ENCODE measurements at regions not wholly inside any gene's neighbourhood (a gene's known extent, or its start where the extent isn't known, plus 50 kb on each side); places are given as distances from the start of the nearest gene placed in this dataset.
"Not testable (repeated sequence)": the region's sequence is repeated elsewhere in the genome, so short reads cannot be mapped to it uniquely, and the experiment has no call there.

DNA sequence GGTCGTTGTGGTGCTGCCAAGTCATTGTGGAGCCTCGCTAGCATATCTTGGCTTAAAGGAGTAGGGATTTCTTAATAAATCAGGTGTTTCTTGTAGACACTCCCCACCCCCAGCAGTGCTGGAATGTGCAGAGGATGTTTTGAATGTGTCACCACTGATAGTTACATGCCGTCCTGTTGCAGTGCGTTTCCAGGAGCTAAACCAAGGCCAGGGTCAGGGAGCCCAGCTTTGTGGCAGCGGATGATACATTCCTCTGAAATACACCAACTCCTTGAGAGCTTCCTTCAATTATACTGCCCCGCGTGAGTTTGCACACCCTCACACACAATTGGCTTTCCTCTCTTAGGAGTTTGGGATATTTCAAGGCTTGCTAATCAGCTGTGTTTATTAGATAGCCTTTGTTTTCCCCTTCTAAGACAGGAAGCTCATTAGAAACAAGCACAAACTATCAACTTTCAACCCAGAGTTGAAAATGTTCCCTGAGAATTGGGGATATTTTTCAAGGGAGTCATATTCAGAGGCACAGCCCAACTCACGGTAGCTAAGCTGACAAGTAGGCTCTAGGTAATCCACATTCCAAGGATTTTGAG, 154.9 kb downstream of the C12orf75 start:
- no peaks in the 10 kb centered on the region for H3K4me1 Mint-ChIP-seq
- Histone ChIP-seq H3K9me3 (ENCODE audit: control insufficient read depth in 2 of 3, low read length in 3 of 3) (no peaks in the 10 kb centered on the region), H3K4me1 (ENCODE audit: control insufficient read depth in 2 of 2, insufficient read depth in 2 of 2, low read length in 2 of 2) (no peaks in the 10 kb centered on the region), H3K4me3 (ENCODE audit: low read length) (no peak overlapping the region), H3K27ac (ENCODE audit: low read depth, low read length) (no peak overlapping the region), H3K36me3 (ENCODE audit: control insufficient read depth in 2 of 3, insufficient read depth in 3 of 3, low read length in 3 of 3) (no peaks in the 10 kb centered on the region), H3K27me3 (ENCODE audit: control insufficient read depth in 2 of 2, insufficient read depth in 2 of 2, low read length in 2 of 2) (no peaks in the 10 kb centered on the region)
- no peak overlapping the region for H3K27ac Mint-ChIP-seq
- CTCF ChIA-PET, result no interaction called here
- no peaks in the 10 kb centered on the region for H3K36me3 Mint-ChIP-seq
- peaks cover 0 to 2% (median 0%) of the 10 kb centered on the region in 11 donors for H3K9me3 Mint-ChIP-seq
- POLR2A ChIA-PET, result interaction anchor here (0.5 kb wide), 1 partner anchor 1183 kb away, joined by 3 read pairs; no protein-coding TSS in a partner anchor
- H3K4me3 Mint-ChIP-seq, result no peak overlapping the region
- intact Hi-C loops (cut with micrococcal nuclease), result no loop called here
- no peak for DNase-seq
- peaks cover 0 to 9% (median 0%) of the 10 kb centered on the region in 5 donors for H3K27me3 Mint-ChIP-seq
- ATAC-seq, result no peak

DNA sequence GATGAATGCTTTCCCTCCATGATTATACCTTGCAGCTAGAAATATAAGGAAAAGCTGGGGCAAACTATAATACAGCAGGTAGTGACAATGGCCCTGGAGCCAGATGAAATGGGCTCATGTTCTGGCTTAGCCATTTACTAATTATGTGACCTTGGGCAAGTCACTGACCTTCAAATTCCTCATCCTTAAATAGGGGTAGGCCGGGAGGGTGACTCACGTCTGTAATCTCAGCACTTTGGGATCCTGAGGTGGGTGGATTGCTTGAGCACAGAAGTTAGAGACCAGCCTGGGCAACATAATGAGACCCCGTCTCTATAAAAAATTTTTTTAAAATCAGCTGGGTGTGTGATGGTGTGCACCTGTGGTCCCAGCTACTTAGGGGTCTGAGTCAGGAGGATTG, 155.4 kb downstream of the C12orf75 start:
- H3K4me1 Mint-ChIP-seq, result no peaks in the 10 kb centered on the region
- DNase-seq (no peak), ATAC-seq (no peak)
- H3K27me3 ChIP-seq (ENCODE audit: control insufficient read depth in 2 of 2, insufficient read depth in 2 of 2, low read length in 2 of 2), result no peaks in the 10 kb centered on the region
- H3K4me3 ChIP-seq (ENCODE audit: low read length), result no peak overlapping the region
- CTCF ChIA-PET, result no interaction called here
- no peaks in the 10 kb centered on the region for H3K36me3 Mint-ChIP-seq
- H3K9me3 ChIP-seq (ENCODE audit: control insufficient read depth in 2 of 3, low read length in 3 of 3), result no peaks in the 10 kb centered on the region
- no peaks in the 10 kb centered on the region for H3K4me1 ChIP-seq (ENCODE audit: control insufficient read depth in 2 of 2, insufficient read depth in 2 of 2, low read length in 2 of 2)
- intact Hi-C loops (cut with micrococcal nuclease), result no loop called here
- H3K4me3 Mint-ChIP-seq, result no peak overlapping the region
- H3K27ac ChIP-seq (ENCODE audit: low read depth, low read length), result no peak overlapping the region
- H3K36me3 ChIP-seq (ENCODE audit: control insufficient read depth in 2 of 3, insufficient read depth in 3 of 3, low read length in 3 of 3), result no peaks in the 10 kb centered on the region
- H3K27ac Mint-ChIP-seq, result no peak overlapping the region
- peaks cover 0 to 2% (median 0%) of the 10 kb centered on the region in 11 donors for H3K9me3 Mint-ChIP-seq
- peaks cover 0 to 9% (median 0%) of the 10 kb centered on the region in 5 donors for H3K27me3 Mint-ChIP-seq
- POLR2A ChIA-PET, result no interaction called here

DNA sequence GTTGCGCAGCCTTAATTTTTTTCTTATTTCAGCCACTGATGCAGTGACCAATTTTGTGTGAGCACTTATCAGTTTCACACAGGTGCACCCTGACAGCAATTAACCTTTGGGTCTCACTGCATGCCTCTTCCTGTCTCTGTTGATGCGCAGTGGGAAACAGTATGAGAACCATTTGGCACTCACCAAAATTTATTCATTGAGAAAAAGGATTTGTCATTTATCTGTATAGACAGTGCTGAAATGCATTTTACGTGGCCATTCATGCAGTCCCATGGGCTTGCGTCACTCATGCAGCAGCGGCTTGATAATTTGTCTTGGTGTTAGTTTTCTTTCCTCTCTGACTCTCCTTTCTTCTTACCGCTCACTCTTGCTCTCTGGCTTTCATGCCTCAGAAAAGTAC, 157.5 kb downstream of the C12orf75 start:
- H3K27me3 Mint-ChIP-seq, result peaks cover 3 to 19% (median 9%) of the 10 kb centered on the region in 5 donors
- H3K27ac Mint-ChIP-seq, result no peak overlapping the region
- no peak overlapping the region for H3K27ac ChIP-seq (ENCODE audit: low read depth, low read length)

DNA sequence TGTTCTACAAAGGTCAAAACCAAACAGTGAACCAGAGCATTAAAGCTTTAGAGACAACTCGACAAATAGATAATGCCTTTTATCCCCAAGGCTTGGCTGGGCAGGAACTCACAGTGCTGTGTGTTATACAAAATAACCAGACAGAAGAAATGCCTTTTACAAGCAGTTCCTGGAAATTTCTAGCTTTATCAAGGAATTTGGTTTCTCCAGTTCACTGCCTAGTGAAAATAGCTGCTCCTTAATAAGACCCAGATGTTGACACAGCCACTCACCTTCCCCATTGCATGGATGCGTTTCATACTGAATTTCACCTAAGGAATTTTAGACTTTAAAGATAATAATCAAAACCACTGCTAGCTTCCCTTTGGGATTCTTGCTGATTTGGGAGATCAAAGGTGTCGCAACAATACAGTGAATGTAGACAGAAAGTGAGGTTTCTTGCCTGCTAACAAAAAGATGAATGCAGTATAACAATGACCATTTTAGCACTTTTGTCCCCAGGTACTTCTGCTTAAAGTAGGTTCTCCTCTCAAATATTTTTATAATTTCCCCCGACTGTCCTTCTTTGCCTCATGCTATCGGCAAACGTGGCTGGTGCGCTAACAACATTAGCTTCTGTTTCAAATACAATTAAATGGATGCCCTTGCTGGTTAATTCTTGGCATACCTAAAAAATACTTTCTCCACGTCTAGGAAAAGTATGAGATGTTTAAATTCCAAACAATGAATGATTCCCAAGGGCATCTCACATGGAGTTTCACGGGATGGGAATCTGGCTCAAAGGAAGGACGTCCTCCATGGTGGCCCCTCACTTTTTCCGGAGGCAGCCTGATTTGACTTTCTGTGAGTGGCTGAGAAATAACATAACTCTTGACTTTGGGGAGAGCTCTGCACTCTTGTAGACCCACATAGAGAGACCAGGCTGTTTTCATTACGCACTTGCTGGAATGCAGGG, 162.4 kb downstream of the C12orf75 start:
- Histone ChIP-seq H3K27me3 (ENCODE audit: control insufficient read depth in 2 of 2, insufficient read depth in 2 of 2, low read length in 2 of 2) (no peaks in the 10 kb centered on the region), H3K36me3 (ENCODE audit: control insufficient read depth in 2 of 3, insufficient read depth in 3 of 3, low read length in 3 of 3) (no peaks in the 10 kb centered on the region), H3K4me1 (ENCODE audit: control insufficient read depth in 2 of 2, insufficient read depth in 2 of 2, low read length in 2 of 2) (no peaks in the 10 kb centered on the region), H3K4me3 (ENCODE audit: low read length) (no peak overlapping the region), H3K9me3 (ENCODE audit: control insufficient read depth in 2 of 3, low read length in 3 of 3) (no peaks in the 10 kb centered on the region), H3K27ac (ENCODE audit: low read depth, low read length) (no peak overlapping the region)
- Mint-ChIP-seq H3K9me3 (peaks cover 3 to 15% (median 6%) of the 10 kb centered on the region in 11 donors), H3K27ac (no peak overlapping the region), H3K27me3 (peaks cover 8 to 41% (median 25%) of the 10 kb centered on the region in 5 donors), H3K4me1 (peaks cover 0 to 5% (median 0%) of the 10 kb centered on the region in 7 donors), H3K4me3 (no peak overlapping the region), H3K36me3 (peaks cover 0 to 4% (median 0%) of the 10 kb centered on the region in 5 donors)
- ChIA-PET CTCF (no interaction called here), POLR2A (no interaction called here)
- ATAC-seq (no peak), DNase-seq (no peak)
- intact Hi-C loops (cut with micrococcal nuclease), result no loop called here

More for the DNA sequence above, 157.5 kb downstream of the C12orf75 start:
- Mint-ChIP-seq H3K4me3 (no peak overlapping the region), H3K36me3 (no peaks in the 10 kb centered on the region), H3K4me1 (no peaks in the 10 kb centered on the region), H3K9me3 (peaks cover 0 to 2% (median 0%) of the 10 kb centered on the region in 11 donors)
- POLR2A ChIA-PET, result no interaction called here
- H3K9me3 ChIP-seq (ENCODE audit: control insufficient read depth in 2 of 3, low read length in 3 of 3), result no peaks in the 10 kb centered on the region
- H3K27me3 ChIP-seq (ENCODE audit: control insufficient read depth in 2 of 2, insufficient read depth in 2 of 2, low read length in 2 of 2), result no peaks in the 10 kb centered on the region
- intact Hi-C loops (cut with micrococcal nuclease), result no loop called here
- H3K4me1 ChIP-seq (ENCODE audit: control insufficient read depth in 2 of 2, insufficient read depth in 2 of 2, low read length in 2 of 2), result no peaks in the 10 kb centered on the region
- no peaks in the 10 kb centered on the region for H3K36me3 ChIP-seq (ENCODE audit: control insufficient read depth in 2 of 3, insufficient read depth in 3 of 3, low read length in 3 of 3)
- no peak for DNase-seq
- H3K4me3 ChIP-seq (ENCODE audit: low read length), result no peak overlapping the region
- ATAC-seq, result no peak
- CTCF ChIA-PET, result no interaction called here

DNA sequence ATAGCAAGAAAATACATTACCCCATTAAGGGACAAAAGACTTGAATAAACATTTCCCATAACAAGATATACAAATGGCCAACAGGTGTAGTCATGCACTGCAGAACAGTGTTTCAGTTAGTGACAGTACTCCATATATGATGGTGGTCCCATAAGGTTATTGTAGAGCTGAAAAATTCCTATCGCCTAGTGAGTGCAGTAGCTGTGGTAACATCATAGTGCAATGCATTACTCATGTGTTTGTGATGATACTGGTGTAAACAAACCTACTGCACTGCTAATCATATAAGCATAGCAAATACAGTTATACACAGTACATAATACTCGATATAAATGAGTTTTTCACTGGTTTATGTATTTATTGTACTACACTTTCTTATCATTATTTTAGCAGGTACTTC, 168.7 kb downstream of the C12orf75 start:
- ChIA-PET CTCF (no interaction called here), POLR2A (no interaction called here)
- Mint-ChIP-seq H3K27me3 (peaks cover 19 to 52% (median 34%) of the 10 kb centered on the region in 5 donors), H3K36me3 (peaks cover 0 to 4% (median 0%) of the 10 kb centered on the region in 5 donors), H3K4me3 (no peak overlapping the region), H3K27ac (no peak overlapping the region), H3K4me1 (peaks cover 0 to 4% (median 0%) of the 10 kb centered on the region in 7 donors), H3K9me3 (peaks cover 3 to 18% (median 7%) of the 10 kb centered on the region in 11 donors)
- intact Hi-C loops (cut with micrococcal nuclease), result no loop called here
- Histone ChIP-seq H3K4me3 (ENCODE audit: low read length) (no peak overlapping the region), H3K9me3 (ENCODE audit: control insufficient read depth in 2 of 3, low read length in 3 of 3) (no peaks in the 10 kb centered on the region), H3K27ac (ENCODE audit: low read depth, low read length) (no peak overlapping the region), H3K4me1 (ENCODE audit: control insufficient read depth in 2 of 2, insufficient read depth in 2 of 2, low read length in 2 of 2) (no peaks in the 10 kb centered on the region), H3K27me3 (ENCODE audit: control insufficient read depth in 2 of 2, insufficient read depth in 2 of 2, low read length in 2 of 2) (no peaks in the 10 kb centered on the region), H3K36me3 (ENCODE audit: control insufficient read depth in 2 of 3, insufficient read depth in 3 of 3, low read length in 3 of 3) (no peaks in the 10 kb centered on the region)
- ATAC-seq (no peak), DNase-seq (no peak)

DNA sequence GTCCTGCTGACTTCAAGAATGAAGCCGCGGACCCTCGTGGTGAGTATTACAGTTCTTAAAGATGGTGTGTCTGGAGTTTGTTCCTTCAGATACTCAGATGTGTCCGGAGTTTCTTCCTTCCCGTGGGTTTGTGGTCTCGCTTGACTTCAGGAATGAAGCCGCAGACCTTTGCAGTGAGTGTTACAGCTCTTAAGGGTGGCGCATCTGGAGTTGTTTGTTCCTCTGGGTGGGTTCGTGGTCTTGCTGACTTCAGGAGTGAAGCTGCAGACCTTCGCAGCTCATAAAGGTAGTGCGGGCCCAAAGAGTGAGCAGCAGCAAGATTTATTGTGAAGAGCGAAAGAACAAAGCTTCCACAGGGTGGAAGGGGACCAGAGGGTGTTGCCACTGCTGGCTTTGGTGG, 170.2 kb downstream of the C12orf75 start:
- H3K36me3 Mint-ChIP-seq; ATAC-seq; H3K4me3 Mint-ChIP-seq; H3K4me3 ChIP-seq (ENCODE audit: low read length); DNase-seq; POLR2A ChIA-PET; H3K36me3 ChIP-seq (ENCODE audit: control insufficient read depth in 2 of 3, insufficient read depth in 3 of 3, low read length in 3 of 3); CTCF ChIA-PET; H3K9me3 ChIP-seq (ENCODE audit: control insufficient read depth in 2 of 3, low read length in 3 of 3); H3K27me3 ChIP-seq (ENCODE audit: control insufficient read depth in 2 of 2, insufficient read depth in 2 of 2, low read length in 2 of 2); H3K27ac Mint-ChIP-seq; H3K27ac ChIP-seq (ENCODE audit: low read depth, low read length); intact Hi-C loops (cut with micrococcal nuclease); H3K4me1 Mint-ChIP-seq; H3K4me1 ChIP-seq (ENCODE audit: control insufficient read depth in 2 of 2, insufficient read depth in 2 of 2, low read length in 2 of 2): not testable (repeated sequence)
- H3K9me3 Mint-ChIP-seq, result peaks cover 0 to 18% (median 6%) of the 10 kb centered on the region in 11 donors
- H3K27me3 Mint-ChIP-seq, result peaks cover 24 to 58% (median 36%) of the 10 kb centered on the region in 5 donors

Data from naive thymus-derived CD4-positive, alpha-beta T cell (primary cell).